GM23338 (cell line): ENCODE measurements at regions not wholly inside any gene's neighbourhood (a gene's known extent, or its start where the extent isn't known, plus 50 kb on each side); places are given as distances from the start of the nearest gene placed in this dataset.

Experiments used
- ATAC-seq: fragments of 200-7000 bp; cut with Tn5 transposase; 3 replicates; pipeline ENCODE4 v1.9.1; 2020
- DNase-seq: peaks from one replicate; pipeline ENCODE4 v3.0.0-alpha.2; 2015; ENCODE audit warnings: low spot score
- H2AFZ ChIP-seq: fragments of 200-600 bp; sonication (generic); 2 replicates; pipeline ENCODE4 v1.8.0; 2016; ENCODE audit warnings: antibody characterized with exemption, mild to moderate bottlenecking, moderate library complexity
- H3F3A ChIP-seq: fragments of 200-600 bp; sonication (generic); replicated peaks from 2 replicates; pipeline ENCODE4 v1.8.0; 2017; ENCODE audit warnings: antibody characterized with exemption, mixed run types, low read depth
- H3K27ac ChIP-seq: fragments of 200-600 bp; sonication (generic); 2 replicates; pipeline ENCODE4 v1.6.1; 2016; ENCODE audit warnings: low read depth
- H3K27me3 ChIP-seq: fragments of 200-600 bp; sonication (generic); 2 replicates; pipeline ENCODE4 v1.8.0; 2016; ENCODE audit warnings: mild to moderate bottlenecking, mixed run types, moderate library complexity; ENCODE audit not compliant: insufficient read depth
- H3K36me3 ChIP-seq: fragments of 200-600 bp; sonication (generic); 2 replicates; pipeline ENCODE4 v1.8.0; 2016; ENCODE audit warnings: mild to moderate bottlenecking; ENCODE audit not compliant: insufficient read depth
- H3K4me1 ChIP-seq: fragments of 200-600 bp; sonication (generic); 2 replicates; pipeline ENCODE4 v1.8.0; 2016; ENCODE audit warnings: mild to moderate bottlenecking, moderate library complexity; ENCODE audit not compliant: insufficient read depth
- H3K4me2 ChIP-seq: fragments of 200-600 bp; sonication (generic); 2 replicates; pipeline ENCODE4 v1.7.1; 2017; ENCODE audit warnings: mixed run types
- H3K4me3 ChIP-seq: fragments of 200-600 bp; sonication (generic); 2 replicates; pipeline ENCODE4 v1.6.1; 2016; ENCODE audit warnings: mixed run types
- H3K79me2 ChIP-seq: fragments of 200-600 bp; sonication (generic); replicated peaks from 2 replicates; pipeline ENCODE4 v1.8.0; 2017; ENCODE audit warnings: mild to moderate bottlenecking; ENCODE audit not compliant: insufficient read depth
- H3K9me2 ChIP-seq: fragments of 200-600 bp; sonication (generic); 2 replicates; pipeline ENCODE4 v1.8.0; 2017; ENCODE audit not compliant: insufficient read depth
- H4K20me1 ChIP-seq: fragments of 200-600 bp; sonication (generic); replicated peaks from 2 replicates; pipeline ENCODE4 v1.8.0; 2017; ENCODE audit warnings: mild to moderate bottlenecking; ENCODE audit not compliant: insufficient read depth
- H3K27ac Mint-ChIP-seq: 2 replicates; pipeline ENCODE4 v1.8.0; 2020; ENCODE audit warnings: inconsistent platforms, mild to moderate bottlenecking, moderate library complexity, mixed read lengths
- H3K27me3 Mint-ChIP-seq: 3 replicates; pipeline ENCODE4 v1.8.0; 2022; ENCODE audit warnings: low read depth, mild to moderate bottlenecking, moderate library complexity, mixed read lengths, inconsistent platforms; ENCODE audit not compliant: insufficient read depth, poor library complexity
- H3K36me3 Mint-ChIP-seq: 3 replicates; pipeline ENCODE4 v1.8.0; 2021; ENCODE audit warnings: low read depth, mild to moderate bottlenecking, inconsistent platforms, moderate library complexity, mixed read lengths
- H3K4me1 Mint-ChIP-seq: 3 replicates; pipeline ENCODE4 v1.8.0; 2020; ENCODE audit warnings: mild to moderate bottlenecking, inconsistent platforms, mixed read lengths
- H3K4me3 Mint-ChIP-seq: 3 replicates; pipeline ENCODE4 v1.8.0; 2021; ENCODE audit warnings: moderate library complexity, mild to moderate bottlenecking, inconsistent platforms, mixed read lengths
- H3K9me3 Mint-ChIP-seq: 3 replicates; pipeline ENCODE4 v1.8.0; 2020; ENCODE audit warnings: moderate library complexity, mild to moderate bottlenecking, inconsistent platforms, mixed read lengths
- EZH2 ChIP-seq: fragments of 200-600 bp; sonication (generic); IDR thresholded peaks from one replicate; pipeline ENCODE4 v1.8.0; 2017; ENCODE audit warnings: antibody characterized with exemption, mild to moderate bottlenecking, low read depth; ENCODE audit not compliant: unreplicated experiment
- STAT1 ChIP-seq: IDR thresholded peaks from one replicate; pipeline ENCODE4 v1.6.1; 2016; ENCODE audit warnings: antibody characterized with exemption; ENCODE audit not compliant: unreplicated experiment
- ZNF114 ChIP-seq: fragments of 250-450 bp; sonication (Bioruptor Pico); IDR thresholded peaks from 2 replicates; pipeline ENCODE4 v1.5.0; 2020; ENCODE audit warnings: mild to moderate bottlenecking, moderate library complexity
- TF ChIP-seq, protein P1 (sequence below): fragments of 250-450 bp; sonication (Bioruptor Pico); IDR thresholded peaks from 2 replicates; pipeline ENCODE4 v1.5.0; 2020; ENCODE audit warnings: mild to moderate bottlenecking, moderate library complexity
- TF ChIP-seq, protein P2 (sequence below): IDR thresholded peaks from one replicate; pipeline ENCODE4 v1.6.1; 2018; ENCODE audit warnings: antibody characterized with exemption; ENCODE audit not compliant: unreplicated experiment
- TF ChIP-seq, protein P3 (sequence below), 2 experiments: fragments of 200-600 bp in 1 of 2; sonication (generic) in 1 of 2; conservative IDR thresholded peaks; 2 replicates each; pipeline versions ENCODE4 v1.5.1 to v1.6.1; 2016 to 2017; ENCODE audit warnings: antibody characterized with exemption in 2 of 2, low read depth in 2 of 2, mild to moderate bottlenecking in 2 of 2, moderate library complexity in 1 of 2

DNA sequence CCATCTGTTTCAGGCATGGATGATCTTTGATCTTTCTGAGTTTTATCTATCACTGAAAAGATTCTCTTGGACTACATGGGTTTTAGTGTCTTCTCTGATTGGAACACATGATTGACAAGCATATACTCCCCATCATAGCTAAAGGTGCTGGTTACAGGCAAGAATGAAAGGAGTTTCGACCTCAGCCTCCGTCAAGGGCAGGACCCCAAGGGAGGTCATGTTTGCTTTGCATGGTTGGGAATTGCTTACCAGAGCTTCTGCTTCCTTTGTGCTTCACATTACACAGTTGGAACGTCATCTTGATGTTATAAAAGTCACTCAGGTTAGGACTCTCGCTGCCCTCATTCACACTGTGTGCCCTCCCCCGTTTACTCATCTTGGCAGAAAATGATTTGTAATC is 287.7 kb downstream of the PIK3C3 start (continued):
- TF ChIP-seq, protein P1, sequence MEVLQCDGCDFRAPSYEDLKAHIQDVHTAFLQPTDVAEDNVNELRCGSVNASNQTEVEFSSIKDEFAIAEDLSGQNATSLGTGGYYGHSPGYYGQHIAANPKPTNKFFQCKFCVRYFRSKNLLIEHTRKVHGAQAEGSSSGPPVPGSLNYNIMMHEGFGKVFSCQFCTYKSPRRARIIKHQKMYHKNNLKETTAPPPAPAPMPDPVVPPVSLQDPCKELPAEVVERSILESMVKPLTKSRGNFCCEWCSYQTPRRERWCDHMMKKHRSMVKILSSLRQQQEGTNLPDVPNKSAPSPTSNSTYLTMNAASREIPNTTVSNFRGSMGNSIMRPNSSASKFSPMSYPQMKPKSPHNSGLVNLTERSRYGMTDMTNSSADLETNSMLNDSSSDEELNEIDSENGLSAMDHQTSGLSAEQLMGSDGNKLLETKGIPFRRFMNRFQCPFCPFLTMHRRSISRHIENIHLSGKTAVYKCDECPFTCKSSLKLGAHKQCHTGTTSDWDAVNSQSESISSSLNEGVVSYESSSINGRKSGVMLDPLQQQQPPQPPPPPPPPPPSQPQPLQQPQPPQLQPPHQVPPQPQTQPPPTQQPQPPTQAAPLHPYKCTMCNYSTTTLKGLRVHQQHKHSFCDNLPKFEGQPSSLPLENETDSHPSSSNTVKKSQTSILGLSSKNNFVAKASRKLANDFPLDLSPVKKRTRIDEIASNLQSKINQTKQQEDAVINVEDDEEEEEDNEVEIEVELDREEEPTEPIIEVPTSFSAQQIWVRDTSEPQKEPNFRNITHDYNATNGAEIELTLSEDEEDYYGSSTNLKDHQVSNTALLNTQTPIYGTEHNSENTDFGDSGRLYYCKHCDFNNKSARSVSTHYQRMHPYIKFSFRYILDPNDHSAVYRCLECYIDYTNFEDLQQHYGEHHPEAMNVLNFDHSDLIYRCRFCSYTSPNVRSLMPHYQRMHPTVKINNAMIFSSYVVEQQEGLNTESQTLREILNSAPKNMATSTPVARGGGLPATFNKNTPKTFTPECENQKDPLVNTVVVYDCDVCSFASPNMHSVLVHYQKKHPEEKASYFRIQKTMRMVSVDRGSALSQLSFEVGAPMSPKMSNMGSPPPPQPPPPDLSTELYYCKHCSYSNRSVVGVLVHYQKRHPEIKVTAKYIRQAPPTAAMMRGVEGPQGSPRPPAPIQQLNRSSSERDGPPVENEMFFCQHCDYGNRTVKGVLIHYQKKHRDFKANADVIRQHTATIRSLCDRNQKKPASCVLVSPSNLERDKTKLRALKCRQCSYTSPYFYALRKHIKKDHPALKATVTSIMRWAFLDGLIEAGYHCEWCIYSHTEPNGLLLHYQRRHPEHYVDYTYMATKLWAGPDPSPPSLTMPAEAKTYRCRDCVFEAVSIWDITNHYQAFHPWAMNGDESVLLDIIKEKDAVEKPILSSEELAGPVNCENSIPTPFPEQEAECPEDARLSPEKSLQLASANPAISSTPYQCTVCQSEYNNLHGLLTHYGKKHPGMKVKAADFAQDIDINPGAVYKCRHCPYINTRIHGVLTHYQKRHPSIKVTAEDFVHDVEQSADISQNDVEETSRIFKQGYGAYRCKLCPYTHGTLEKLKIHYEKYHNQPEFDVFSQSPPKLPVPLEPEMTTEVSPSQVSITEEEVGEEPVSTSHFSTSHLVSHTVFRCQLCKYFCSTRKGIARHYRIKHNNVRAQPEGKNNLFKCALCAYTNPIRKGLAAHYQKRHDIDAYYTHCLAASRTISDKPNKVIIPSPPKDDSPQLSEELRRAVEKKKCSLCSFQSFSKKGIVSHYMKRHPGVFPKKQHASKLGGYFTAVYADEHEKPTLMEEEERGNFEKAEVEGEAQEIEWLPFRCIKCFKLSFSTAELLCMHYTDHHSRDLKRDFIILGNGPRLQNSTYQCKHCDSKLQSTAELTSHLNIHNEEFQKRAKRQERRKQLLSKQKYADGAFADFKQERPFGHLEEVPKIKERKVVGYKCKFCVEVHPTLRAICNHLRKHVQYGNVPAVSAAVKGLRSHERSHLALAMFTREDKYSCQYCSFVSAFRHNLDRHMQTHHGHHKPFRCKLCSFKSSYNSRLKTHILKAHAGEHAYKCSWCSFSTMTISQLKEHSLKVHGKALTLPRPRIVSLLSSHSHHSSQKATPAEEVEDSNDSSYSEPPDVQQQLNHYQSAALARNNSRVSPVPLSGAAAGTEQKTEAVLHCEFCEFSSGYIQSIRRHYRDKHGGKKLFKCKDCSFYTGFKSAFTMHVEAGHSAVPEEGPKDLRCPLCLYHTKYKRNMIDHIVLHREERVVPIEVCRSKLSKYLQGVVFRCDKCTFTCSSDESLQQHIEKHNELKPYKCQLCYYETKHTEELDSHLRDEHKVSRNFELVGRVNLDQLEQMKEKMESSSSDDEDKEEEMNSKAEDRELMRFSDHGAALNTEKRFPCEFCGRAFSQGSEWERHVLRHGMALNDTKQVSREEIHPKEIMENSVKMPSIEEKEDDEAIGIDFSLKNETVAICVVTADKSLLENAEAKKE (CRISPR knock-in tag): no peak
- TF ChIP-seq EZH2: no peak
- TF ChIP-seq, protein P2, sequence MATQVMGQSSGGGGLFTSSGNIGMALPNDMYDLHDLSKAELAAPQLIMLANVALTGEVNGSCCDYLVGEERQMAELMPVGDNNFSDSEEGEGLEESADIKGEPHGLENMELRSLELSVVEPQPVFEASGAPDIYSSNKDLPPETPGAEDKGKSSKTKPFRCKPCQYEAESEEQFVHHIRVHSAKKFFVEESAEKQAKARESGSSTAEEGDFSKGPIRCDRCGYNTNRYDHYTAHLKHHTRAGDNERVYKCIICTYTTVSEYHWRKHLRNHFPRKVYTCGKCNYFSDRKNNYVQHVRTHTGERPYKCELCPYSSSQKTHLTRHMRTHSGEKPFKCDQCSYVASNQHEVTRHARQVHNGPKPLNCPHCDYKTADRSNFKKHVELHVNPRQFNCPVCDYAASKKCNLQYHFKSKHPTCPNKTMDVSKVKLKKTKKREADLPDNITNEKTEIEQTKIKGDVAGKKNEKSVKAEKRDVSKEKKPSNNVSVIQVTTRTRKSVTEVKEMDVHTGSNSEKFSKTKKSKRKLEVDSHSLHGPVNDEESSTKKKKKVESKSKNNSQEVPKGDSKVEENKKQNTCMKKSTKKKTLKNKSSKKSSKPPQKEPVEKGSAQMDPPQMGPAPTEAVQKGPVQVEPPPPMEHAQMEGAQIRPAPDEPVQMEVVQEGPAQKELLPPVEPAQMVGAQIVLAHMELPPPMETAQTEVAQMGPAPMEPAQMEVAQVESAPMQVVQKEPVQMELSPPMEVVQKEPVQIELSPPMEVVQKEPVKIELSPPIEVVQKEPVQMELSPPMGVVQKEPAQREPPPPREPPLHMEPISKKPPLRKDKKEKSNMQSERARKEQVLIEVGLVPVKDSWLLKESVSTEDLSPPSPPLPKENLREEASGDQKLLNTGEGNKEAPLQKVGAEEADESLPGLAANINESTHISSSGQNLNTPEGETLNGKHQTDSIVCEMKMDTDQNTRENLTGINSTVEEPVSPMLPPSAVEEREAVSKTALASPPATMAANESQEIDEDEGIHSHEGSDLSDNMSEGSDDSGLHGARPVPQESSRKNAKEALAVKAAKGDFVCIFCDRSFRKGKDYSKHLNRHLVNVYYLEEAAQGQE: no peak

DNA sequence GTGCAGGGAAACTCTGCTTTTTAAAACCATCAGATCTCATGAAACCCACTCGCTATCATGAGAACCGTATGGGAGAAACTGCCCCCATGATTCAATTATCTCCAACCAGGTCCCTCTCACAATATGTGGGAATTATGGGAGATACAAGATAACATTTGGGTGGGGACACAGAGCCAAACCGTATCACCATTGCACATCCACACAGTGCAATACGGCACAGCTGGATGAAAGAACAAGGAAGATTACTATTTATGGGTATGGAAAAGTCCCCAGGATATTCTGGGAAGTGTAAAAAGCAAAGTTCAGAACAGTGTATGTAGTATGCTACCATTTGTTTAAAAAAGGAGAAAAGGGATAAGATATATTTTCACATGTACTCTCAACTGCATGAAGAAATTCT is 290.1 kb downstream of the PIK3C3 start:
- Histone ChIP-seq H3K36me3 (0 out of 2 replicates have a peak, but pooled peaks cover 5% of the 10 kb centered on the region), H3K9me2 (peaks cover 14% of the 10 kb centered on the region), H3F3A (no peaks in the 10 kb centered on the region), H3K27ac (no peak overlapping the region), H3K4me1 (no peaks in the 10 kb centered on the region), H3K4me2 (no peak overlapping the region), H4K20me1 (no peaks in the 10 kb centered on the region), H3K79me2 (no peaks in the 10 kb centered on the region), H2AFZ (no peak overlapping the region), H3K4me3 (no peak overlapping the region), H3K27me3 (no peaks in the 10 kb centered on the region)
- Mint-ChIP-seq H3K36me3 (no peaks in the 10 kb centered on the region; the same call in 2 of the 3 replicates), H3K27ac (no peak overlapping the region), H3K27me3 (no peaks in the 10 kb centered on the region), H3K9me3 (peaks cover 7% of the 10 kb centered on the region; the same call in 2 of the 3 replicates), H3K4me3 (no peak overlapping the region), H3K4me1 (peaks cover 2% of the 10 kb centered on the region; the same call in 1 of the 3 replicates)
- DNase-seq: no peak
- no peak for ATAC-seq
- TF ChIP-seq STAT1 (no peak), ZNF114 (CRISPR knock-in tag) (no peak)
- TF ChIP-seq, protein P3, sequence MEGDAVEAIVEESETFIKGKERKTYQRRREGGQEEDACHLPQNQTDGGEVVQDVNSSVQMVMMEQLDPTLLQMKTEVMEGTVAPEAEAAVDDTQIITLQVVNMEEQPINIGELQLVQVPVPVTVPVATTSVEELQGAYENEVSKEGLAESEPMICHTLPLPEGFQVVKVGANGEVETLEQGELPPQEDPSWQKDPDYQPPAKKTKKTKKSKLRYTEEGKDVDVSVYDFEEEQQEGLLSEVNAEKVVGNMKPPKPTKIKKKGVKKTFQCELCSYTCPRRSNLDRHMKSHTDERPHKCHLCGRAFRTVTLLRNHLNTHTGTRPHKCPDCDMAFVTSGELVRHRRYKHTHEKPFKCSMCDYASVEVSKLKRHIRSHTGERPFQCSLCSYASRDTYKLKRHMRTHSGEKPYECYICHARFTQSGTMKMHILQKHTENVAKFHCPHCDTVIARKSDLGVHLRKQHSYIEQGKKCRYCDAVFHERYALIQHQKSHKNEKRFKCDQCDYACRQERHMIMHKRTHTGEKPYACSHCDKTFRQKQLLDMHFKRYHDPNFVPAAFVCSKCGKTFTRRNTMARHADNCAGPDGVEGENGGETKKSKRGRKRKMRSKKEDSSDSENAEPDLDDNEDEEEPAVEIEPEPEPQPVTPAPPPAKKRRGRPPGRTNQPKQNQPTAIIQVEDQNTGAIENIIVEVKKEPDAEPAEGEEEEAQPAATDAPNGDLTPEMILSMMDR (conservative IDR thresholded peaks at IDR 0.05; ENCODE audit: low read depth in 2 of 2): no peak
